ENCODE measurements at regions not wholly inside any gene's neighbourhood (a gene's known extent, or its start where the extent isn't known, plus 50 kb on each side); places are given as distances from the start of the nearest gene placed in this dataset.
A peak's percentile ranks its signal among the peaks of the same experiment; 100 is the strongest.

GRCh38 chr20:11718474-11719094, 199.1 kb upstream of the BTBD3 start:
- ATAC-seq (peak; percentile 43), DNase-seq (ENCODE audit: low spot score) (peak; percentile 24)
- no peaks in the 10 kb centered on the region for H3K79me2 ChIP-seq (replicated peaks; ENCODE audit: insufficient read depth)
- H3K4me1 ChIP-seq (ENCODE audit: insufficient read depth), result peaks cover 34% of the 10 kb centered on the region
- no peaks in the 10 kb centered on the region for H3K9me3 Mint-ChIP-seq
- TF ChIP-seq CTCF (conservative IDR thresholded peaks at IDR 0.05; ENCODE audit: low read depth in 2 of 2), result no peak
- TF ChIP-seq ZNF462 (CRISPR knock-in tag; IDR thresholded peaks at IDR 0.05), result 0 out of 2 replicates have a peak, but pooled peaks have one; percentile 30
- TF ChIP-seq EZH2phosphoT487 (IDR thresholded peaks at IDR 0.05; ENCODE audit: unreplicated experiment), result no peak
- TF ChIP-seq REST (IDR thresholded peaks at IDR 0.05; ENCODE audit: unreplicated experiment), result no peak
- TF ChIP-seq ZNF114 (CRISPR knock-in tag; IDR thresholded peaks at IDR 0.05), result no peak
- TF ChIP-seq ZNF331 (CRISPR knock-in tag; IDR thresholded peaks at IDR 0.05; ENCODE audit: low read depth), result no peak
- TF ChIP-seq CREB1 (CRISPR knock-in tag; IDR thresholded peaks at IDR 0.05; ENCODE audit: low read depth), result no peak
- peak; percentile 75; the same call in 1 of the 2 replicates for TF ChIP-seq NANOG (IDR thresholded peaks at IDR 0.05; ENCODE audit: borderline replicate concordance)
- no peak for TF ChIP-seq STAT1 (IDR thresholded peaks at IDR 0.05; ENCODE audit: unreplicated experiment)
- no peak for TF ChIP-seq ETS1 (IDR thresholded peaks at IDR 0.05)
- H3F3A ChIP-seq (replicated peaks; ENCODE audit: low read depth), result no peaks in the 10 kb centered on the region
- no peaks in the 10 kb centered on the region for H3K9me2 ChIP-seq (ENCODE audit: insufficient read depth)
- H3K4me3 ChIP-seq, result peak overlapping the region; percentile 30
- peak overlapping the region; percentile 89 for H3K27ac Mint-ChIP-seq
- H3K4me3 Mint-ChIP-seq, result peak overlapping the region; percentile 22
- peak overlapping the region; percentile 68 for H3K4me2 ChIP-seq
- H3K27me3 ChIP-seq (ENCODE audit: insufficient read depth), result no peaks in the 10 kb centered on the region
- H3K36me3 Mint-ChIP-seq (ENCODE audit: low read depth), result peaks cover 4% of the 10 kb centered on the region; the same call in 1 of the 3 replicates
- no peaks in the 10 kb centered on the region for H4K20me1 ChIP-seq (replicated peaks; ENCODE audit: insufficient read depth)
- H3K27me3 Mint-ChIP-seq (ENCODE audit: insufficient read depth, low read depth, poor library complexity), result peaks cover 3% of the 10 kb centered on the region
- no peaks in the 10 kb centered on the region for H3K36me3 ChIP-seq (ENCODE audit: insufficient read depth)
- no peak overlapping the region for H2AFZ ChIP-seq
- peaks cover 58% of the 10 kb centered on the region for H3K4me1 Mint-ChIP-seq
- peak overlapping the region; percentile 40; the same call in 1 of the 2 replicates for H3K27ac ChIP-seq (ENCODE audit: low read depth)

All from GM23338 (cell line).